ENCODE measurements at regions not wholly inside any gene's neighbourhood (a gene's known extent, or its start where the extent isn't known, plus 50 kb on each side); places are given as distances from the start of the nearest gene placed in this dataset.

DNA sequence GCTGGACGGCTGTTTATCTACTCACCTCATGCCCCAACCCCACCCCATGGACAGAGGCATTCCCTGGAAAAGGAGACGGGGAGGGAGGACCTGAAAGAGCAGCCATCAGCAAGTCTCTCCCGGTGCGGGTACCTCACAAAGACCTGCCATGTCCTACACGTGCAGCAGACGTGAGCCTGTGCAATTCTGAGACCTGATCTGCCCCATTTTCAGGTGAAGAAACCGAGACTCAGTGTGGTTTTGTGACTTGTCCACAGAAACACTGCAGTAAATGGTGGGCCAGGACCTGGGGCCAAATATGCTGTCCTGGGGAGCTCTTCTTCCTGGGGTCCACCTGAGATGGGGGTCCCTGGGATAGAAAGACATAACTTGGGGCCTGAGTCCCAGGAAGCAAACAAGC lies 137.0 kb upstream of the LINGO1 start:
- TF ChIP-seq POLR2AphosphoS5 (IDR thresholded peaks at IDR 0.05) = no peak
- TF ChIP-seq, protein P1, sequence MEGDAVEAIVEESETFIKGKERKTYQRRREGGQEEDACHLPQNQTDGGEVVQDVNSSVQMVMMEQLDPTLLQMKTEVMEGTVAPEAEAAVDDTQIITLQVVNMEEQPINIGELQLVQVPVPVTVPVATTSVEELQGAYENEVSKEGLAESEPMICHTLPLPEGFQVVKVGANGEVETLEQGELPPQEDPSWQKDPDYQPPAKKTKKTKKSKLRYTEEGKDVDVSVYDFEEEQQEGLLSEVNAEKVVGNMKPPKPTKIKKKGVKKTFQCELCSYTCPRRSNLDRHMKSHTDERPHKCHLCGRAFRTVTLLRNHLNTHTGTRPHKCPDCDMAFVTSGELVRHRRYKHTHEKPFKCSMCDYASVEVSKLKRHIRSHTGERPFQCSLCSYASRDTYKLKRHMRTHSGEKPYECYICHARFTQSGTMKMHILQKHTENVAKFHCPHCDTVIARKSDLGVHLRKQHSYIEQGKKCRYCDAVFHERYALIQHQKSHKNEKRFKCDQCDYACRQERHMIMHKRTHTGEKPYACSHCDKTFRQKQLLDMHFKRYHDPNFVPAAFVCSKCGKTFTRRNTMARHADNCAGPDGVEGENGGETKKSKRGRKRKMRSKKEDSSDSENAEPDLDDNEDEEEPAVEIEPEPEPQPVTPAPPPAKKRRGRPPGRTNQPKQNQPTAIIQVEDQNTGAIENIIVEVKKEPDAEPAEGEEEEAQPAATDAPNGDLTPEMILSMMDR (IDR thresholded peaks at IDR 0.05 in 8 of 11, conservative IDR thresholded peaks at IDR 0.05 in 3 of 11) = no peak
